HG03521 (cell line): ENCODE measurements at regions not wholly inside any gene's neighbourhood (a gene's known extent, or its start where the extent isn't known, plus 50 kb on each side); places are given as distances from the start of the nearest gene placed in this dataset.

Experiments used
- ATAC-seq: cut with Tn5 transposase; IDR thresholded peaks from one replicate; pipeline ENCODE4 v1.9.1; 2021; ENCODE audit warnings: mild to moderate bottlenecking, moderate library complexity; ENCODE audit not compliant: unreplicated experiment

DNA sequence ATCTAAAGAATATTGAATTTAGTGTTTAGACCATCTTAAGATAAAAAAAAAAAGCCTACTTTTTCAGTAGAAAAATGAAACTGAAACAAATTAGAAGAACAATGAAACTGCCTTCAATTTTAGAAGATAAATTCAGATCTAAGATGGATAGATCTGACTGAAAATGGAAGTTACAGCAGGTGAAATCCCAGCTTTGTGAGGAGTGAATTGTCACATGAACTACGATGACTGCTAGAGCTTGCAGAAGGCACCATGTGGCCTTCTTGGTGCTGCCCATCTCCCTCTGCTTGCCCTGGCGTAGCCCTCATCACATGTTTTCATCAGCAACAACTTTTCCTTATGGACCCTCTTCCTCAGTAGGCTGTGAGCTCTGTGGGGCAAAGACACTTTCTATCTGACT is 51.4 kb upstream of the EMCN start:
- no peak for ATAC-seq
